NCI-H446 (cell line): ENCODE measurements at regions not wholly inside any gene's neighbourhood (a gene's known extent, or its start where the extent isn't known, plus 50 kb on each side); places are given as distances from the start of the nearest gene placed in this dataset.
A peak's percentile ranks its signal among the peaks of the same experiment; 100 is the strongest.

Source experiments
- DNase-seq, 2 experiments: peaks; one replicate each; lab custom pipeline; 2025; lab: John Stamatoyannopoulos, UW

- DNase-seq = no peak
Observed at GRCh38 chr14:71287567-71287966, 380.3 kb downstream of the PCNX1 start.

- DNase-seq = no peak
Observed at GRCh38 chr14:71289536-71289935, 382.3 kb downstream of the PCNX1 start.

- no peak for DNase-seq
Observed at GRCh38 chr14:71290301-71290700, 383.0 kb downstream of the PCNX1 start.

GRCh38 chr14:71290960-71291466 lies 383.8 kb downstream of the PCNX1 start:
- no peak for DNase-seq

GRCh38 chr14:71296184-71296583 lies 388.9 kb downstream of the PCNX1 start:
- no peak for DNase-seq

- no peak for DNase-seq
Observed at GRCh38 chr14:71300566-71301330, 393.5 kb downstream of the PCNX1 start.

GRCh38 chr14:71301611-71302010 lies 394.4 kb downstream of the PCNX1 start:
- DNase-seq = no peak

- DNase-seq = no peak
Observed at GRCh38 chr14:71304690-71305089, 397.4 kb downstream of the PCNX1 start.

- DNase-seq = no peak
Observed at GRCh38 chr14:71308671-71309070, 401.4 kb downstream of the PCNX1 start.

GRCh38 chr14:71309756-71310155 lies 402.5 kb downstream of the PCNX1 start:
- DNase-seq = peak in 1 of 2 experiments; percentile 10

- peak; percentile 5 to 55 for DNase-seq
Observed at GRCh38 chr14:71311061-71311460, 403.8 kb downstream of the PCNX1 start.

- no peak for DNase-seq
Observed at GRCh38 chr14:71314717-71315116, 407.5 kb downstream of the PCNX1 start.

GRCh38 chr14:71317385-71318096 lies 410.3 kb downstream of the PCNX1 start:
- no peak for DNase-seq

- no peak for DNase-seq
Observed at GRCh38 chr14:71318097-71318459, 410.8 kb downstream of the PCNX1 start.

GRCh38 chr14:71319666-71320065 lies 412.4 kb downstream of the PCNX1 start:
- no peak for DNase-seq

- DNase-seq = peak; percentile 96 to 99
Observed at GRCh38 chr14:71320107-71320733, 413.0 kb downstream of the PCNX1 start, which contains the start of gene SIPA1L1. TSS of gene SIPA1L1 (plus strand) at chr14:71320476.

- DNase-seq = peak in 1 of 2 experiments; percentile 49
Observed at GRCh38 chr14:71320734-71321573, 413.7 kb downstream of the PCNX1 start.

- peak; percentile 31 to 54 for DNase-seq
Observed at GRCh38 chr14:71321574-71322315, 414.5 kb downstream of the PCNX1 start.

- DNase-seq = peak; percentile 28 to 42
Observed at GRCh38 chr14:71322655-71323250, 415.5 kb downstream of the PCNX1 start.

GRCh38 chr14:71324767-71325272 lies 417.6 kb downstream of the PCNX1 start:
- no peak for DNase-seq
